ENCODE measurements at regions not wholly inside any gene's neighbourhood (a gene's known extent, or its start where the extent isn't known, plus 50 kb on each side); places are given as distances from the start of the nearest gene placed in this dataset.

DNA sequence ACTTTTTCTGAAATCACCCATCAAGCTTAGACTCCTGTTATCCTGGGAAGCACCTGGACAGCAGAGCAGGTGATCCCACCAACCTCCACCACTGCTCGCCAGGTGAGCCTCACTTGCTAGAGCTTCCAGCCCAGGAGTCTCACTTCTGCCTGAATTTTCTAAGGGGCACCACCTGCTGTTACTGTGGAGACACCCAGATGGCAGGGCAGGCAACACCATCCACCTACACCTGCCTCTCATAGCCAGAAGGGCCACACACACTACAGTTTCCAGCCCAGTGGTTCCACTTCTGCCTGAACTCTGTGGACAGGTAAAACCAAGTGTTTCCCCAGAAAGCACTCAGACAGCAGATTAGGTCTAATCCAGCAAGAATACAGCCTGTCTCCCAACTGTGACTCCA is 262.0 kb downstream of the ARAP2 start:
- TF ChIP-seq, protein P1, sequence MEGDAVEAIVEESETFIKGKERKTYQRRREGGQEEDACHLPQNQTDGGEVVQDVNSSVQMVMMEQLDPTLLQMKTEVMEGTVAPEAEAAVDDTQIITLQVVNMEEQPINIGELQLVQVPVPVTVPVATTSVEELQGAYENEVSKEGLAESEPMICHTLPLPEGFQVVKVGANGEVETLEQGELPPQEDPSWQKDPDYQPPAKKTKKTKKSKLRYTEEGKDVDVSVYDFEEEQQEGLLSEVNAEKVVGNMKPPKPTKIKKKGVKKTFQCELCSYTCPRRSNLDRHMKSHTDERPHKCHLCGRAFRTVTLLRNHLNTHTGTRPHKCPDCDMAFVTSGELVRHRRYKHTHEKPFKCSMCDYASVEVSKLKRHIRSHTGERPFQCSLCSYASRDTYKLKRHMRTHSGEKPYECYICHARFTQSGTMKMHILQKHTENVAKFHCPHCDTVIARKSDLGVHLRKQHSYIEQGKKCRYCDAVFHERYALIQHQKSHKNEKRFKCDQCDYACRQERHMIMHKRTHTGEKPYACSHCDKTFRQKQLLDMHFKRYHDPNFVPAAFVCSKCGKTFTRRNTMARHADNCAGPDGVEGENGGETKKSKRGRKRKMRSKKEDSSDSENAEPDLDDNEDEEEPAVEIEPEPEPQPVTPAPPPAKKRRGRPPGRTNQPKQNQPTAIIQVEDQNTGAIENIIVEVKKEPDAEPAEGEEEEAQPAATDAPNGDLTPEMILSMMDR (IDR thresholded peaks at IDR 0.05), result no peak
- no peak for TF ChIP-seq EZH2 (IDR thresholded peaks at IDR 0.05)

Measured in neural progenitor cell (in vitro differentiated cells).